Anterior cingulate cortex (tissue), 58 donors: ENCODE measurements at regions not wholly inside any gene's neighbourhood (a gene's known extent, or its start where the extent isn't known, plus 50 kb on each side); places are given as distances from the start of the nearest gene placed in this dataset.

ENCODE experiments used
- DNase-seq, 58 donors: peaks; one replicate each; lab custom pipeline; 2025; lab: John Stamatoyannopoulos, UW

DNA sequence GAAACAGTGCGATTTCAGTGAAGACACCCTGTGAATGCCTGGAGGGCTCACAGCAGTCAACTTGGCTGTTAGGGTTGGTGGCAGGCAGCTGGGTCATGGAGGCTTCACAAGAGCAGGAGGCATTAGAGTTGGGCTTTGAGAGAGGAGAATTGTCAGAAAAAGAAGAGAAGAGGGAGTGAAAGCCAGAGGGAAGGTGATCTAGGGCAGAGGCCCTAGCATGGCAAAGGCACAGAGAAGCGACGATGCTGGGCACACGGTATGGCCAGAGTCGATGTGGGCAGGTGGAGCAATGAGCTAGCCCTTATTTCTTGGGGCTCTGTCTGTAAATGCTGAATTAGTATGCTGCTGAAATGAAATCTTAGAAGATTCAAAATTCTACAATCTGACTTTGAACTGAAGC lies 52.6 kb upstream of the OLFM4 start:
- DNase-seq, result no peak

DNA sequence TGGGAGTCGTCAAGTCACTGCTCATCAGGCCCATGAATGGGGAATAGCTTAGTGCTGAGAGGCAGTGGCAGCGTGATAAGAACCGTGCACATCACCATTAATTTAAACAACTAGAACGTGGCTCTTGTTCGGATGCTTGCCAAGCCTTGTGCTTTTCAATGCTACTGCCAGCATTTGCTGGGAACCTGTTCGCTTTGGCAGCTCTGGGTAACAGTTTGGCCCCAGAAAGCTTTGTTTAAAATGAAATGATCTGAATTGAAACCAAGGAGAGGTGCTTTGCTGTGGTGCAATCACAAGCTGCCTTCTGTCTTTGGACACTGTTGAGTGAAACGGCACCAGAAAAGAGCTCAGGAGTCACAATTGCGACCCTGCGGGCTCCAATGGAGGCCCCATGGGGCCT lies 53.5 kb upstream of the OLFM4 start:
- DNase-seq, result peak in 1 of 58 donors; percentile 4

DNA sequence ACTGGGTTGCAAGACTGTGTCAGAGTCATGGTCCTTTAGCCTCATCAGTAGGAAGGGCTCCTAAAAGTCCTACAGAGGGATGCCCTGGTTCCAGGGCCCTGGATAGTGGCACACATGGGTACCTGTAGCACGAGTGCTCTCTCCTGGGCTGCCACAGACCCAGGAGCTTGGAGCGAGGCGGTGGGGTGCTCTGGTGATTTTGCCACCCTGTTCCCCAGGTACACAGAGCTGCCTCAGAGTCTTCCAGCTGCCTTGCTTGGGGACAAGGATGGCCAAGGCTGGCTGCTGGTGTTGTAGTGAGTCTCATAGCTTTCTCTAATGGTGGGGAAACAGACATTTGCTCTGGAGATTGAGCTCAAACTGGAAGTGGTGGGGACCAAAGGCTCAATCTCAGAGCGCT lies 53.9 kb upstream of the OLFM4 start:
- no peak for DNase-seq

DNA sequence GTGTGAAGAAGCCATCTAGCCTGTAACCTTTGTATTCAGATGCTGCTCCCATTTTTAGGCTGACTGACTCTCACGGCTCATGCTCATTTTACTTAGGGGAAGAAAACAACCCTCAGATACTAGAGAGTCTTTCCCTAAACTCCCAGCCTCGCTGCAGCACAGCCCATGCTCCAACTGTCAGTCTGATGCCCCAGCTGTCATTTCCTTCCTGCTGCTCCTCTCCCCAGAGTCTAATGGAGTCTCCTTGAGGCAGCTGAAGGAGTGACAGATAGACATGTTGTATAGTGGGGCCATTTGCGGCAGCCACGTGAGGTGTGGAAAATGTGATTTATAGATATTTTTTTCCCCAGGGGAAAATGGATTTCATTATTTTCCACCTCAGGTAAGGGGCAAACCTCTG lies 59.2 kb upstream of the OLFM4 start:
- DNase-seq, result peak in 1 of 58 donors; percentile 8

DNA sequence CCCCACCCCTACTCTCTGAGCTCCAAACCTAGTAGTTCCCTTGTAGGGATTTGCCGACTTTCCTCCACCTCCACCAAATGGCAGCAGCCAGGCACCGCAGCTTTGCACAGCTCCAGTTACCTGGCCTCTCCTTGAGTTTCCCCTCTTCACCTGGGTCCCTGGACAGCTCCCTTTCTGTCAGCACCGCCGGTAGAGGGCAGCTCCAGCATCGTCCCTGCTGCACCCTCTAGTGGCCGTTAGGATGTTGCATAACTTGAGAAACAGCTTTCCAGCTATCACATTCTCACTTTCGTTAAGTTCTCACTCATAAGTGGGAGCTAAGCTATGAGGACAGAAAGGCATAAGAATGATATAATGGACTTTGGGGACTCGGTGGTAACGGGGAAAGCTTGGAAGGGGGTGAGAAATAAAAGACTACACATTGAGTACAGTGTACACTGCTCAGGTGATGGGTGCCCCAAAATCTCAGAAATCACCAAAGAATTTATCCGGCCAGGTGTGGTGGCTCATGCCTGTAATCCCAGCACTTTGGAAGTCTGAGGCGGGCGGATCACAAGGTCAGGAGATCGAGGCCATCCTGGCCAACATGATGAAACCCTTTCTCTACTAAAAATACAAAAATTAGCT lies 60.4 kb upstream of the OLFM4 start:
- DNase-seq, result peak in 50 of 58 donors; percentile 6 to 76 (median 40)

DNA sequence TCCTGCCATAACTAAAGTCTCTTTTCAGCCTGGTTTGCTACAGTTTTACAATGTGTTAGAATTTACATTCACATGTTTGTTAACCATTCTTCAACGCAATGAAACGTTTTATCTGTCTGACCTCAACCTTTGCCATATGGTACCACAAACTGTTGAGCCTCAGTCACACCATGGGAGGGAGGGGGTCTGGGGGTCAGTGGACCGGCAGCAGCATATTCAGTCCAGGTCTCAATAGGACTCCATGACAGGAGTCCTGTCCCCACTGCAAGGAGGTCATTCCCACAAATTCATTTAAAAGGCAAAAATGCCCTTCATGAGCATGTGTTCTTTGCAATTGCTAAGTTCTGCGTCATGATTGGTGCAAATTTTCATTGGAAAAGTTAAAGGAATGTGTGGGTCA lies 66.6 kb upstream of the OLFM4 start:
- no peak for DNase-seq

DNA sequence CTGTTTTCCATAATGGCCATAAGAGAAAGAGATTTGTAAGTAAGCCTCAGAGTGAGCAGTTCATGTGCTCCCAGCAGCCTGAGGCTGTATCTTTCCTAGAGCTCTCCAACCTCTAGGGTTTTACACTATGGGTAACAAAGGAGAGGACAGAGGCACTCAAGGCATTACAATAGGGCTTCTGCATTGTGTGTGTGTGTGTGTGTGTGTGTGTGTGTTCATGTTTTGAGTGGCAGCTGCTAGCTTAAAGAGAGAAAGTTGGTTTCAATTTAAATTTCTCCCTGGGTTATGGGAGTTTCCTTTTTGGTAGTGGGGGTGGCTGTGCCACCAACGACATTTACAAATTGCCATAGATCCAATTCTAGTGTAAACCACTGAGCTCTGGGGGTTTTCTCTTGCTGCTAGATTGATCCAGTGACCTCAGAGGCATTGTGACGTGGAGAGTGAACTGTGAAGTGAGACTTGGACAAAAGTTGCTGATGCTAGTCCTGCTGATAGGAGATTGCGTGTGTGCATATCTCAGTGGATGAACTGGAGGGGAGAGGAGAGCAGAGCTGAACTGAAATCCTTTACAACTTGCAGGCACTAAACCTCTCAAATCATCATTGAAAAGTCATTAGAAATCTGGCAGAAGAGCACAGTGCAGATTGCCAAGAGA lies 67.2 kb upstream of the OLFM4 start:
- no peak for DNase-seq

DNA sequence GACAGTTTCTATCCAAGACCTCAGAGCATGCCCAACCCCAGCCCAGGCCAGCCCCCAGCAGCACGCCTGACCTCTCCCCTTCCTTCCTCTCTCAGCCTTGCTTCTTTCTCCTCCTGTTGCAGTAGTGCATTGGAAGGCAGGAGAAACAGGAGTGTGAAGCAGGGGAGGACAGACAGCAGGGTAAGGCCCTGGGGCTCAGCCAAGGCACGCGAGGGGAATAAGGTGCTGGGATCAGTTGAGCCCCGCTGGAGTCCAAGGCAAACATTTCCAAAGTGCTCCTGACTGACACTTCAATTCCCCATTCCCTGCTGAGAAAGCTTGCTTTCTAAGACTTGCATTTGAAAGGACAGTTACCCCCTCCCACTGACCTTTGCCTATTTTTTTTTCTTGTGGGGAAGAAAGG lies 73.1 kb upstream of the OLFM4 start:
- no peak for DNase-seq

DNA sequence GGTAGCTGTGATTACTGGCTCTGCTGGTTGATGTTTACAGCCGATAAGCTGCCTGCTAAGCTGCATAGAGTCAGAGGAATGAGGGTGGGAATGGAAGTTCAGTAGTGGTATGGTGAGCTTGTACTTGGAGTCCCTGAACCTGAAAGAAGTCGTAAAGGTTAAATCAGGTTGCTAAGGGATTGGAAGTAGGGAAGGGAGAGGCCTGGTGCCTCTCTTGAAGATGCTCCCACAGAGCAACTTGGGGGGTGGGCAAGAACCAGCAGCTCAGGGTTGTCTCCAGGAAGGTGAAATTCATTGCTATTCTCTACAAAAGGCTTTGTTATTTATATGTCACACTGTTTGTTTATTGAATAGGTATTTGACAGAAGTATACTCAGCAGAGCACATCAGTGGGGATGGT lies 73.8 kb upstream of the OLFM4 start:
- no peak for DNase-seq

DNA sequence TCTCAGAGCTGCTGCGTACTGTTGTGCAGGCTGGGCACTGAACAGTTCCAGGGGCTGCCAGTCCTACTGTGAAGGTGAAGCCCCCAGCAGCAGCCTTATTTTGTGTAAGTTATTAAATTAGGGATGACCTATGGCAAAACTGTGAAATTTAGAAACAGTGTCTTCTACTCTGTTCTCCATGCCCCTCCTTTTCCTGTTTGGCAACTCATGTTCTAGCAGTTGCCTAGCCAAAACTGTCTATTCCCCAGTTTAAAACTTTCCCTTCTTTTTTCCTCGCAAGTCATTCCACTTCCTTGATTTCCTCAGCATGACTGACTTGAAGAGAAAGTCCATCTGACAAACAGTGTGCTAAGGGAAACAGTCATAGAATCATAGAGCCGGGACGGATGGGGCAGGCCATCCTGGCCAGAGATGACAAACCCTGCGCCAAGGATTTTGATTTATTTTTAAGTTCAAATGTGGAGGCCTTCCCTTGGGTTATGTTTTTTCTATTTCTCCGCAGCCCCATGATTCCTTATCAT lies 78.1 kb upstream of the OLFM4 start:
- no peak for DNase-seq

DNA sequence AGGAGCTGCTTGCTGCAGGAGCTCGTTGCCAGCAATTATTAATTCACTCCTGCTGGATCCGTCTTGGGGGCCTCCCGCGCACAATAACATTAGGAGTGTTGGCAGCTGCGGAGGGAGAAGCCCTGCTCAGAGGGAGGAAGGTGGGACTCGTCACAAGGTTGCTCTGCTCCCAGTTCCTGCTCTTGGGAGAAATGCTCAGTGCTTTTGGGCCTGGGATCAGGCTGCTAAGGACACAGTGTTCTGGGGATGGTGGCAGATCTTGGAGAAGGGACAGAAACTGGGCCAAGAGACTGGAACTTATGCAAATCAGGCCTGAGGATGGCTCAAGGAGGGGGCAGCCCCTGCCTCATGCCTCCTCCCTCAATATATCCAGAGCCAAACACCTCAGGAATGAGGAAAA lies 78.9 kb upstream of the OLFM4 start:
- peak in 37 of 58 donors; percentile 8 to 78 (median 39) for DNase-seq

DNA sequence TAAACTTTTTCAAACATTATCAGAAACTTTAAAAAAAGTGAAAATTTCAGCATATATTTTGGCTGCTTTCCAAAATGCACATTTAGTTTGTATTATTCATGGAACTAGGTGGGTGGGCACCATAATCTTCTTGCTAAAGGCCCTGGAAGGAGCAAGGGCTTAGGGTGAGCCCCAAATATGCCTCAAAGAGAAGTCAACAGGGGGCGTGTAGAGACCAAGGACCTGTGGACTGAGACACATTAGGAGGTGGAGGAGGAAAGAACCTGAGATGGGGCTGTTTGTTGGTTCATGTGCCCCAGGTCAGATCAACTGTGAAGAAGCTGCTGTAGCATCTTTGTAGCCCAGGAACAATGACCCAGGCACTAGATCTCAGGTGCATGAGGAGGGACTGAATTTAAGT lies 79.6 kb upstream of the OLFM4 start:
- DNase-seq, result no peak

DNA sequence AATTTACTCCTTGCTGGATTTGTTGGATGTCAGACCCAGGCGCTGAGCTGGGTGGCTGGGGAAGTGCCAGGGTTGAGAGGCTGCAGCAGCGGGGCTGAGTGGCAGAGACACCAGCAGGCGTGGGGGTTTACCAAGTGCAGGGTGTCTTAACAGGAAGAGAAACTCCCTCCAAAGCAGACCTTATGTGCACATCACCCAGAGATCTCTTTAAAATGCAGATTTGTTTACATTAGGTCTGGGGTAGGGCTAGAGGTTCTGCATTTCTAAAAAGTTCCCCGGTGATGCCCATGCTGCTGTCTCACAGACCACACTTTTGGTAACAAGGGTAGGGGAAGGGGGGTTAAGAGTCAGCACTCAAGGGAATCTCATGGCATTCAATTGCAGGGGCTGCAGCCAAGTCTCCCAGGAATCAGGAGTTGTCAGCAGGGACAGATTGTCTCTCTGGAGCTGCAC lies 80.7 kb upstream of the OLFM4 start:
- peak in 10 of 58 donors; percentile 8 to 38 (median 18) for DNase-seq

DNA sequence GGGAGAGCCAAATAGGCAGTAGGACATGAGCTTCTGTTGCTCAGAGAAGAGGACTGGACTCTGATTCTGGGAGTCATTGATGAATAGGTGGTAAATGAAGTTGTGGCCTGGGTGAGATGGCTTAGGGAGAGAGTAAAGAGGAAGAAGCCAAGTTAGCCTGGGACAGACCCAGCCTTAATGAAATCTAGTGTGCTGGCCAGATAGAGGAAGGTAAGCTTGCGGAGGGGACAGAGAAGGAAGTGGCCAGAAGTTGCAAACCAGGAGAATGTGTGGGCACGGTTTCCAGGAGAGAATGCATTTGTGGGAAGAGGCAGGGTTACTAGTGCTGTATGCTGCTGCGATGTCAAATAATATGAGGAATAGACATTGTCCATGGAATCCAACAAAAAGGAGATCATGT lies 83.3 kb upstream of the OLFM4 start:
- DNase-seq, result no peak

DNA sequence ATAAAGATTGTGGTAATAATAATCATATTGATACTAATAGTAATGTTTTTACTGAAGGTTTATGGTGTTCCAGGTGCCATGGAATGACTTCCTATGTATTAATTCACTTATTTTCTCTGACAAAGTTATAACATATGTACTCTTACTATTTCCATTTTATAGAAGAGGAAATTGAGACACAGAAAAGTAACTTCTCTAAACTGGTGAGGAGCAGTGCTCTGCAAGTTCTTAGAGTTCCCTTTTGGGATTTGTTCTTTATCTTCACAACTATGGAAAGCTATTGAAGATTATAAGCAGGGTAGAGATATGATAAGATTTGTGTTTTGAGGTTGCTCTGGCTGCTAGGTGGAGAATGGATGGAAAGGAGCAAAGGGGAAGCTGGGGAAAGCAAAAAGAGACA lies 83.9 kb upstream of the OLFM4 start:
- no peak for DNase-seq

DNA sequence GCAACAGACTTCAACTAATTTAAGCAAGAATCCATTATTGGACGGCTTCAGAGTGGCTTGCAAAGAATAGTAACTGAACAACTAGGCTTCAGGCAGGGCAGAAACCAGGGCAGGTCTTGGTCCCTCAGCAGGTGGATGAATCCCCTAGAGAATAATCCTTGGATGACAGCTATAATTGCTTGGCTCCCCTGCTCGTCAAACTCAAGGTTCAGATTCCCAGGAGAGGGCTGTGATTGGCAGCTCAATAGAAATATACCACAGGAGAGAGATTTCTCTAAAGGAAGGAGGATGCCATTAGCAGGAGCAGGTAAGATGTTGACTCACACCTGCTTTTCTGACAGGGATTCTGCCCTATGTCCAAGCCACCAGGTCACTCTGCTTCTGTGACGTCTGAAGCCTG lies 89.6 kb upstream of the PCDH8 start:
- no peak for DNase-seq

DNA sequence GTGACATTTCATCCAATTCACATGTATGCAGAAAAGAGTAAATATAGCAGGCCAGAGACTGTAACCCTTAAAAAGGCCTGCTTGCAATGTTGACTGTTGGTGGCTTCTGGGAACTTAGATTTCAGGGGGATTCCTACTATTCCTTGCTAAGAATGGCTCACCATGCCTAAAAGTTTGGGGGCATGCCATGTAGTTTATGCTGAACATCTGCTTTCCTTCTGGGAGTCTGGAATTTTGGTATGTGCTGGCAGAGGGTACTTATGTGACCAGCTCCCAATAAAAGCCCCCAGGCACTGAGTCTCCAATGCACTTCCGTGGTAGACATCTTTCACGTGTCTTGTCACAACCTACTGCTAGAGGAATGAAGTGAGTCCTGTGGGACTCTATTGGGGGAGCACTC lies 88.4 kb upstream of the PCDH8 start:
- DNase-seq, result no peak

DNA sequence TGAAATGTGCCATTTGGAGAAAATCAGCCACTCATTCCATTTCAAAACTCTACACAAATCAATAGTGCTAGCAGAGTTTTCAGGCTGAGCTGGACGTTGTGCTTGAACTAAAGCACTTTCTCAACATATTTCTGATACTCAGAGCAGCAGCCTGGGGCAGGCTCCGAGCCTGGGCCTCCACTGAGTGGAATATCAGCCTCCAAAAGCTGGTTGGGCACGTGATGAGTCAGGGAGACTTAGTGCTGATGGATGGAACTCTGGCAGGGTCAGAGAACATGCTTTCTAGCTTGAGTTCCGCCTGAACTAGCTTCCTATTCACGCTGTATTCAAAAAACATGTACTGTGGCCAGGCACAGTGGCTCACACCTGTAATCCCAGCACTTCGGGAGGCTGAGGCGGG lies 85.8 kb upstream of the PCDH8 start:
- DNase-seq, result no peak

DNA sequence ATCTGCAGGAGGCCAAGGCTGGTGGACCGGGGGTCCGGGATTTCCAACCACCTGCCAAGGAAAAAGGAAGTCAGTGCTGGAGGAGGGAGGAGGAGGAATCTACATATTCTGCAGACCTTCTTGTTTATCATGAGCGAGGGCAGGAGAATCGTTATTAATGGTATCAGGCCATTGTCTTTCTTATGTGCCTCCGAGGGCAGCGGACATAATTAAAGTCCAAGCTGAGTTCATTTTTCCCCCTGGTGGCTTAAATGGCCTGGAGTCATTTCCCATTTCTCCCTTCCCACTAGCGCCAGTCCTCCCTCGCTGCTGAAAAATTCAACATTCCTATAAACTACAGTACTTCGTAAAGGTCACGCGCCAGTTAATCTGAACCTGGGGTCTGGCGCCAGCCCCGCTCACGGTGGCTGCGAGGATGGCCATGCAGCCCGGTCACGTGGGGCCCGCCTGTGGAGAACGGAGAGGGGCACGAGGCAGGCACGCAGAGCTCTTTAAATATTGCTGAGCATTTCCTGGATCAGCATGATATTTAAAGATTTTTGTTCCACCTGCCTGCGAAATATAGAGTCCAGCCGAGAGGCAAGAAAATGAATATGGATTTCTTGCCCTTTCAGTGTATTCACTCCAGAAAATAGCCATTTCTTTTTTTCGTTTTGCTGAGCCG lies 85.2 kb upstream of the PCDH8 start:
- no peak for DNase-seq

DNA sequence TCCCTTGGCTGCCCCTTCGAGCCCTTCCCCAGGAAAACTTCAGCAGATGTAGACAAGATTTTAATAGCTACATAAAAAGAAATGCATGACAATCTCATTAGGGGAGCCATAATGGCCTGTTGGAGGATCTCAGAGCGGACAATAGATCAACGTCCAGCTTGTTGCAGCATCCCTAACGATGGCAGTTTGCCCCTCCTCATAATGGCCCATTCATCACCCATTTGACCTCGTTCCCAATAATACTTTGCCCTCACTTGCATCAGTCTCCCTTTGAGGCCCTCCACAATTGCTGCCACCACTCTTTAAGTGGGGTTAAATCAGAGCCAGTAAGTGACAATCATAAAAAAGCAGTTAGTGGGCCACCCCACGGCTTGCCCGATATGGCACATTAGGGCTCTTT lies 84.7 kb upstream of the PCDH8 start:
- DNase-seq, result no peak

DNA sequence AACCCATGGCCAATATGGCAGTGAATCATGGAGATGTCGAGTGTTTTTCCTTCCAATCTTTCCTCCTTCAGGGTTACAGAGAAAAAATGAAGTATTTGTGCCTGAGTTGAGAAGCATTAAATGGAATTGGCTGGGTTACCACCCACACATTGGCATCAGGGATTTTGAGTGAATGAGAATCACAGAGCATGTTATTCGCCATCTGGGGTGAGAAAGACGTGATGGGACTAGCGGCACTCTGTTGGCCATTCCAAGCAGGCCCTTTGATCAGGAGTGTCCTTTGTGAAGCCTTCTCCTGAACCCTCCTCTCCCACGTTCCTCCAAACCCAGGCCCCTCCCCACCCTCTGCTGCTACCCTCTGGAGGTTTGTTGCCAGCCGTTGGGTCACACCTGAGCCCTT lies 84.2 kb upstream of the PCDH8 start:
- DNase-seq, result peak in 2 of 58 donors; percentile 23 to 30
